Stomach (tissue), 8 donors: ENCODE measurements at regions not wholly inside any gene's neighbourhood (a gene's known extent, or its start where the extent isn't known, plus 50 kb on each side); places are given as distances from the start of the nearest gene placed in this dataset.

Experiments
- DNase-seq, 2 donors: peaks; one replicate each; pipeline versions ENCODE4 v3.0.0 to v3.0.0-alpha.2; 2013 to 2019
- H3K27ac ChIP-seq, 5 donors: fragments of 200-600 bp in 4 of 5; sonication (generic) in 4 of 5; one replicate each; pipeline ENCODE4 v1.5.1; 2013 to 2019; ENCODE audit warnings: mild to moderate bottlenecking in 1 of 5, moderate library complexity in 1 of 5
- H3K27me3 ChIP-seq, 3 donors: fragments of 200-600 bp; sonication (generic); one replicate each; pipeline ENCODE4 v1.5.1; 2017 to 2019; ENCODE audit warnings: mixed run types in 1 of 3
- H3K36me3 ChIP-seq, 4 donors: fragments of 200-600 bp; sonication (generic); 1 replicate in 3 of 4; 2 replicates in 1 of 4; pipeline ENCODE4 v1.5.1; 2016 to 2019
- H3K4me1 ChIP-seq, 4 donors: fragments of 200-600 bp; sonication (generic); one replicate each; pipeline ENCODE4 v1.5.1; 2016 to 2019
- H3K4me3 ChIP-seq, 4 donors: fragments of 200-600 bp; sonication (generic) in 3 of 4; one replicate each; pipeline ENCODE4 v1.5.1; 2016 to 2019; ENCODE audit warnings: mild to moderate bottlenecking in 1 of 4
- H3K9me3 ChIP-seq, 4 donors: fragments of 200-600 bp; sonication (generic); one replicate each; pipeline ENCODE4 v1.5.1; 2016 to 2019
- EP300 ChIP-seq: sonication (generic); formaldehyde crosslinking; IDR thresholded peaks from one replicate; pipeline ENCODE4 v1.6.1; 2017; ENCODE audit warnings: antibody characterized with exemption
- POLR2A ChIP-seq, 4 donors: fragments of 450-650 bp; IDR thresholded peaks; one replicate each; pipeline ENCODE4 v1.6.1; 2016; ENCODE audit warnings: antibody characterized with exemption in 4 of 4, control low read depth in 2 of 4, mild to moderate bottlenecking in 1 of 4, moderate library complexity in 1 of 4
- POLR2AphosphoS5 ChIP-seq, 3 donors: sonication (generic); formaldehyde crosslinking; IDR thresholded peaks; one replicate each; pipeline ENCODE4 v1.6.1; 2016; ENCODE audit warnings: antibody characterized with exemption in 3 of 3
- WGBS, 5 donors: extraction: QIAGEN DNeasy Blood & Tissue Kit in 3 of 5; methylation state at CpG; one replicate each; pipeline versions ENCODE4 v1.1.5 to v1.1.7; 2013 to 2018; 5-methylcytosine and 5-hydroxymethylcytosine counted together
- intact Hi-C: fragments of 100-400 bp; cut with DNase I; formaldehyde crosslinking; loops from one replicate; pipeline ENCODE4 v1.15.1; 2023; ENCODE audit warnings: low total_unique reads
- TF ChIP-seq, protein P1 (sequence below), 7 experiments: fragments of 450-650 bp in 4 of 7; fragments of 200-600 bp in 3 of 7; sonication (generic) in 3 of 7; IDR thresholded peaks; one replicate each; pipeline ENCODE4 v1.5.1; 2016 to 2019; ENCODE audit warnings: antibody characterized with exemption in 7 of 7, control low read depth in 2 of 7, mild to moderate bottlenecking in 1 of 7
- donor health status: healthy with polysubstance abuse.
- donor health status: Bipolar disorder and iron deficiency.
- donor health status: healthy.

DNA sequence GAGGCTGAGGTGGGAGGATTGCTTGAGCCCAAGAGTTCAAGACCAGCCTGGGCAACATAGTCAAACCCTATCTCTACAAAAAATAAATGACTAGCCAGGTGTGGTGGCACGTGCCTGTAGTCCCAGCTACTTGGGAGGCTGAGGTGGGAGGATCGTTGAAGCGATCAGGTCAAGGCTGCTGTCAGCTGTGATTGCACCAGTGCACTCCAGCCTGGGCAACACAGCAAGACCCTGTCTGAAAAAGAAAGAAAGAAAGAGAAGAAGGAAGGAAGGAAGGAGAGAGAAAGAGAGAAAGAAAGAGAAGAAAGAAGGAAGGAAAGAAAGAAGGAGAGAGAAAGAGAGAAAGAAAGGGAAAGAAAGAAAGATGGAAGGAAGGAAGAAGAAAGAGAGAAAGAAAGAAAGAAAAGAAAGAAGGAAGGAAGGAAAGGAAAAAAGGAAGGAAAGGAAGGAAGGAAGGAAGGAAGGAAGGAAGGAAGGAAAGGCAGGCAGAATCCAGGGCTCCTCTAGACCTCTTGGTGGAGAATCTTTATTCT lies 71.5 kb upstream of the FBRSL1 start:
- 86 to 93% (median 88%) methylated on average over 3 of the region's 3 CpGs for WGBS, 5 donors
- Histone ChIP-seq H3K27ac (no peak overlapping the region), H3K4me3 (no peak overlapping the region), H3K27me3 (peaks cover 10 to 93% (median 40%) of the 10 kb centered on the region in 3 donors), H3K9me3 (no peaks in the 10 kb centered on the region), H3K36me3 (no peaks in the 10 kb centered on the region), H3K4me1 (peaks cover 8 to 14% (median 13%) of the 10 kb centered on the region in 4 donors)
- TF ChIP-seq POLR2A (IDR thresholded peaks at IDR 0.05) (no peak), EP300 (no peak), POLR2AphosphoS5 (IDR thresholded peaks at IDR 0.05) (no peak)
- TF ChIP-seq, protein P1, sequence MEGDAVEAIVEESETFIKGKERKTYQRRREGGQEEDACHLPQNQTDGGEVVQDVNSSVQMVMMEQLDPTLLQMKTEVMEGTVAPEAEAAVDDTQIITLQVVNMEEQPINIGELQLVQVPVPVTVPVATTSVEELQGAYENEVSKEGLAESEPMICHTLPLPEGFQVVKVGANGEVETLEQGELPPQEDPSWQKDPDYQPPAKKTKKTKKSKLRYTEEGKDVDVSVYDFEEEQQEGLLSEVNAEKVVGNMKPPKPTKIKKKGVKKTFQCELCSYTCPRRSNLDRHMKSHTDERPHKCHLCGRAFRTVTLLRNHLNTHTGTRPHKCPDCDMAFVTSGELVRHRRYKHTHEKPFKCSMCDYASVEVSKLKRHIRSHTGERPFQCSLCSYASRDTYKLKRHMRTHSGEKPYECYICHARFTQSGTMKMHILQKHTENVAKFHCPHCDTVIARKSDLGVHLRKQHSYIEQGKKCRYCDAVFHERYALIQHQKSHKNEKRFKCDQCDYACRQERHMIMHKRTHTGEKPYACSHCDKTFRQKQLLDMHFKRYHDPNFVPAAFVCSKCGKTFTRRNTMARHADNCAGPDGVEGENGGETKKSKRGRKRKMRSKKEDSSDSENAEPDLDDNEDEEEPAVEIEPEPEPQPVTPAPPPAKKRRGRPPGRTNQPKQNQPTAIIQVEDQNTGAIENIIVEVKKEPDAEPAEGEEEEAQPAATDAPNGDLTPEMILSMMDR (IDR thresholded peaks at IDR 0.05), result no peak
- intact Hi-C loops, result loop anchor here (5.0 to 10.0 kb wide), 2 partner anchors 106 to 194 kb away; partner anchors contain the start of gene LRCOL1
- no peak for DNase-seq

DNA sequence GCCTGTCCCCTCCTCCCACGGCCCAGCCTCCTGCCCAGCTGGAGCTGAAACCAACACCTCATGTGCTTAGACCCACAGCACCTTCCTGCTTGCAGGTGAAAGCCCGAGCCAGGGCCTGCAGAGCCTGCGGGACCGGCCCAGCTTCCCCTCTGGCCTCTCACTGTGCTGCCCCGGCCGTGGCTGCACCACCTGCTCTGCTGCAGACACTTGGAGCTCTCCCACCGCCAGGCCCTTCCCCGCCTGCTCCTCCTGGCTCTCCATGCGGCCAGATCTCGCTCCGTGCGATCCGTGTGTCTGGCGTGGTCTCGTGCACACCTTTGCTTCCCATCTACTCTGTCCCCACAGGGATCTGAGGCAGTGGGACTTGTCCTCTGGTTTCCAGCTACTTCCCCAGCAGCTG lies 72.2 kb upstream of the FBRSL1 start:
- Histone ChIP-seq H3K36me3 (no peaks in the 10 kb centered on the region), H3K4me1 (peaks cover 8 to 14% (median 13%) of the 10 kb centered on the region in 4 donors), H3K4me3 (no peak overlapping the region), H3K9me3 (no peaks in the 10 kb centered on the region), H3K27me3 (peaks cover 10 to 88% (median 33%) of the 10 kb centered on the region in 3 donors), H3K27ac (no peak overlapping the region)
- no peak for DNase-seq
- no peak for TF ChIP-seq POLR2A (IDR thresholded peaks at IDR 0.05)
- TF ChIP-seq EP300, result no peak
- TF ChIP-seq POLR2AphosphoS5 (IDR thresholded peaks at IDR 0.05), result no peak
- TF ChIP-seq, protein P1 (IDR thresholded peaks at IDR 0.05), result no peak
- WGBS, 5 donors, result 77 to 93% (median 81%) methylated on average over 15 of the region's 15 CpGs
- intact Hi-C loops, result loop anchor here (5.0 to 10.0 kb wide), 2 partner anchors 107 to 195 kb away; partner anchors contain the start of gene LRCOL1

DNA sequence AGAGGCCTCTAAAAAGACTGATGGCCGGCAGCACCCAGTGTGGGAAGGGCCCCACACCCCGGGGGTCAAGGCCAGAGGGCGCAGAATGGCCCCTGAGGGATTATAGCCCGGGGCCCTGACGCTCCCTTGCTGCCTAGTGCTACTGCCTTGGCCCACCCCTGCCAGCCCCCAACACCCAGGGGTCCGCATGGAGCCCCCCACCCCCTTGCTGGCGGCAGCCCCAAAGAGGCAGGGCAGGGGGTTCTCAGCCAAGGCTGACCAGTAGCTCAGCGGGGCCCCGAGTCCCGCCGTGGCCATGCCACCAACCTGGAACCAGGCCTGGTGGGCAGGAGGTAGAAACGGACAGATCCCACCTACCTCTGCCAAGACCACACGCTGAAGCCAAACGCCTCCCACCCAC lies 73.1 kb upstream of the FBRSL1 start:
- H3K36me3 ChIP-seq, result no peaks in the 10 kb centered on the region
- H3K27me3 ChIP-seq, result peaks cover 10 to 80% (median 31%) of the 10 kb centered on the region in 3 donors
- no peak overlapping the region for H3K27ac ChIP-seq
- 80 to 90% (median 87%) methylated on average over 2 to 14 of the region's 14 CpGs for WGBS, 5 donors
- H3K9me3 ChIP-seq, result no peaks in the 10 kb centered on the region
- TF ChIP-seq EP300 (no peak), POLR2AphosphoS5 (IDR thresholded peaks at IDR 0.05) (no peak), POLR2A (IDR thresholded peaks at IDR 0.05) (no peak)
- TF ChIP-seq, protein P1 (IDR thresholded peaks at IDR 0.05), result no peak
- intact Hi-C loops, result loop anchor here (5.0 to 10.0 kb wide), 2 partner anchors 108 to 195 kb away; partner anchors contain the start of gene LRCOL1
- no peak overlapping the region for H3K4me3 ChIP-seq
- no peak for DNase-seq
- peaks cover 8 to 14% (median 13%) of the 10 kb centered on the region in 4 donors for H3K4me1 ChIP-seq

DNA sequence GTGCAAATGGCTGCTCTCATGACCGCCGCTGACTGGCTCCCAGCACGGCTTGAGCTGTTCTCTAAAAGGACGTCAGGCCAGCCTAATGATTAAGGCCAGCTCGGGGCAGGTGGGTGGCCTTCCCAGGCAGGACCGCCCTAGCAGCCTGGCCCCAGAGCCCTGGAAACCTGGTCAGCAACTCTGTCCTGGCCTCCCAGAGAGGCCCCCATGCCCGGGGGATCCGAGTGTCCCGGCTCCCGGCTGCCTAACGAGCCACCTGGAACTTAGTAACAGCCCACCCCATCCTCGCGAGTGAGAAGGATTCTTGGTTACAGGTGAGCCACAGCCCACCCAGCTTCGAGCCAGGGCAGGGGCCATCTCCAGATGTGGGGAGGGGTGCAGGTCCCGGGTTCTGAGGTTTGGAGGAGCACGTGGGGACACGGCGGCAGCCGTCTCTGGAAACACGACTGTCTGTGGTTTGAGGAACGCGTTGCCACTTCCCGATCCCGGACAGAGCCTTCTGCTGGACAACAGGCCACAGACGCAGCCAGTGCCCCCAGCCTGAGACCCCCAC lies 73.8 kb upstream of the FBRSL1 start:
- Histone ChIP-seq H3K9me3 (no peaks in the 10 kb centered on the region), H3K27ac (no peak overlapping the region), H3K27me3 (peaks cover 10 to 74% (median 31%) of the 10 kb centered on the region in 3 donors), H3K4me1 (peaks cover 8 to 14% (median 13%) of the 10 kb centered on the region in 4 donors), H3K36me3 (no peaks in the 10 kb centered on the region), H3K4me3 (no peak overlapping the region)
- TF ChIP-seq, protein P1 (IDR thresholded peaks at IDR 0.05), result no peak
- no peak for TF ChIP-seq EP300
- TF ChIP-seq POLR2A (IDR thresholded peaks at IDR 0.05), result no peak
- TF ChIP-seq POLR2AphosphoS5 (IDR thresholded peaks at IDR 0.05), result no peak
- WGBS, 5 donors, result 83 to 90% (median 87%) methylated on average over 22 to 25 of the region's 25 CpGs
- DNase-seq, result no peak
- intact Hi-C loops, result loop anchor here (5.0 to 10.0 kb wide), 2 partner anchors 109 to 196 kb away; partner anchors contain the start of gene LRCOL1
